AG09319 (cell line): ENCODE measurements at regions not wholly inside any gene's neighbourhood (a gene's known extent, or its start where the extent isn't known, plus 50 kb on each side); places are given as distances from the start of the nearest gene placed in this dataset.
"Not testable (repeated sequence)": the region's sequence is repeated elsewhere in the genome, so short reads cannot be mapped to it uniquely, and the experiment has no call there.

ENCODE experiments used
- DNase-seq: peaks from one replicate; pipeline ENCODE4 v3.0.0-alpha.2; 2010; ENCODE audit warnings: low read depth; ENCODE audit errors: extremely low read depth
- CTCF ChIP-seq: IDR thresholded peaks from 2 replicates; pipeline ENCODE4 v1.5.1; 2011; ENCODE audit warnings: low read depth, mild to moderate bottlenecking, inconsistent platforms, low read length, moderate library complexity

- no peak for DNase-seq
- no peak for TF ChIP-seq CTCF
Observed at GRCh38 chr15:69871511-69872134, 226.1 kb downstream of the TLE3 start.

GRCh38 chr15:69873807-69874206, 223.9 kb downstream of the TLE3 start:
- DNase-seq: no peak
- TF ChIP-seq CTCF: no peak

GRCh38 chr15:69874321-69874720, 223.4 kb downstream of the TLE3 start:
- no peak for TF ChIP-seq CTCF
- DNase-seq: no peak

GRCh38 chr15:69876064-69876940, 221.4 kb downstream of the TLE3 start:
- TF ChIP-seq CTCF: no peak
- DNase-seq: no peak

GRCh38 chr15:69879963-69880362, 217.8 kb downstream of the TLE3 start:
- not testable (repeated sequence) for DNase-seq

GRCh38 chr15:69880571-69881301, 217.0 kb downstream of the TLE3 start:
- TF ChIP-seq CTCF: no peak
- no peak for DNase-seq

- DNase-seq: no peak
- no peak for TF ChIP-seq CTCF
Observed at GRCh38 chr15:69881302-69881670, 216.4 kb downstream of the TLE3 start.
